ENCODE measurements at regions not wholly inside any gene's neighbourhood (a gene's known extent, or its start where the extent isn't known, plus 50 kb on each side); places are given as distances from the start of the nearest gene placed in this dataset.
"Not testable (repeated sequence)": the region's sequence is repeated elsewhere in the genome, so short reads cannot be mapped to it uniquely, and the experiment has no call there.

GRCh38 chr2:207337234-207338219 is 171.8 kb upstream of the KLF7 start:
- DNase-seq (ENCODE audit: low read depth), result no peak
- no peak for TF ChIP-seq CTCF (IDR thresholded peaks at IDR 0.05; ENCODE audit: control insufficient read depth, insufficient read depth, low read depth, low read length, missing control alignments)
- no peak overlapping the region for H3K4me3 ChIP-seq (ENCODE audit: control insufficient read depth, low read depth, low read length)

DNA sequence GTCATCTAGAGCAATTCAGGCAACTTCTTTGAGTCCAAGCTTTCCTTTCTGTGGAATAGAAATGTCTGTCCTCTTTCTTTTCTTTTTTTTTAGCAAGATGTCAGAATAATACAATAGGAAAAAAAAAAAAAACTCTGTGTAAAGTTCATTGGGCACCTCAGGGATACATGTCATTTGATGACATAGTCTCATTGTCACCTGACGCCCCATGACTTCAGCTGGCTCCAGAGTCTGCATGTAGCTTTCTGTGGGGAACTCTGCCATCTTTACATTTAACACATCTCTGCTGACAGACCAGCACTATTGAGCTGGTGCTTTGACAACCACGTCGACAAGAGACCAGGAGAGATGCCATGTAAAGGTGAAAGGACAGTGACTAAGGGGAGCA is 172.5 kb upstream of the KLF7 start:
- TF ChIP-seq CTCF (IDR thresholded peaks at IDR 0.05; ENCODE audit: control insufficient read depth, insufficient read depth, low read depth, low read length, missing control alignments), result no peak
- no peak overlapping the region for H3K4me3 ChIP-seq (ENCODE audit: control insufficient read depth, low read depth, low read length)
- DNase-seq (ENCODE audit: low read depth), result no peak

DNA sequence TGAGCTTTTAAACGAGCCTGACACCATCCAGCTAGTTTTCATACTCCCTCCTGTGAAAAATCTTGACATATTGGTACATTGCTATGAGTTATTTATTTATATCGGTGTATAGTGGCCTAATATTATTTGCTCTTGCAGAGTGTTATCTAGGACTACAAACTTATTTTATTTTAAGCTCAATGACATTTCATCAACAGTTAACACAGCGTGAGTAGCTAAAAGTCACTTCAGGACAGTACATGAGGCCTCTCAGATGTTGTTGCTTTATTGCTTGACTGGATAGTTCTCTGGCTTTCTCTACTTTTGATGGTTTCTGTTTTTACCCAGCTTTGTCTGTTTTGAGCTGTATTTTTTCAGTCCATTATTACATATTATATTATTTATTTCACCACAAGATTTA is 172.9 kb upstream of the KLF7 start:
- TF ChIP-seq CTCF (IDR thresholded peaks at IDR 0.05; ENCODE audit: control insufficient read depth, insufficient read depth, low read depth, low read length, missing control alignments), result no peak
- DNase-seq (ENCODE audit: low read depth), result no peak
- no peak overlapping the region for H3K4me3 ChIP-seq (ENCODE audit: control insufficient read depth, low read depth, low read length)

DNA sequence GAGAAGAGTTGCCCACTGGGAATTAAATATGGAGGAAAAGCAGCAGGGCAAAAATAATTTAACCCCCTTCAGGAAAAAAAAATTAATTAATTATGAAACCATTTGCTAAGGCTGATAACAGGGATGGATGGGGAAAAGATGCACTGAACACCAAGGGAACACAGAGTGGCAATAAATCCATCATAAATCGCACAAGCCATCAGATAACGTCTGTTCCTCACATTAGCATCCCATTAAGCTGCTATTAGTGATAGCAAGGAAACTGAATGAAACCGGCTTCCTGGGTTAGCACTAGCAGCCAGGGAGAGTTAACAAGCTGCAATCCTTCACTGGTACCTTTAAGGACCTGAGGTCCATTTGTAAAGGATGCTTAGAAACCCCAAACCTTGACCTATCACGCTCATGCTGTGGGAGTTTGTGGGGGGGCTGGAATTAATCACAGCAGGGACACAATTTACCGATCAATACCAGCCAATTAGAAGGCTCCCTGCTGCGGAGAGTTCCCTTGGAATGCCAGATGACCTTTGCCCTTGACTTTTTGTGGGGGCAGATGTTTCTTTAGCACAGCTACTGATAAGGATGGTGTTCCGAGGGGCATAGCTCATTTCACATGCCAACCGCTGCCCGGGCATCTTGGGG is 175.5 kb upstream of the KLF7 start:
- no peak for DNase-seq (ENCODE audit: low read depth)
- no peak for TF ChIP-seq CTCF (IDR thresholded peaks at IDR 0.05; ENCODE audit: control insufficient read depth, insufficient read depth, low read depth, low read length, missing control alignments)
- no peak overlapping the region for H3K4me3 ChIP-seq (ENCODE audit: control insufficient read depth, low read depth, low read length)

GRCh38 chr2:207341804-207342203 is 176.1 kb upstream of the KLF7 start:
- no peak overlapping the region for H3K4me3 ChIP-seq (ENCODE audit: control insufficient read depth, low read depth, low read length)

DNA sequence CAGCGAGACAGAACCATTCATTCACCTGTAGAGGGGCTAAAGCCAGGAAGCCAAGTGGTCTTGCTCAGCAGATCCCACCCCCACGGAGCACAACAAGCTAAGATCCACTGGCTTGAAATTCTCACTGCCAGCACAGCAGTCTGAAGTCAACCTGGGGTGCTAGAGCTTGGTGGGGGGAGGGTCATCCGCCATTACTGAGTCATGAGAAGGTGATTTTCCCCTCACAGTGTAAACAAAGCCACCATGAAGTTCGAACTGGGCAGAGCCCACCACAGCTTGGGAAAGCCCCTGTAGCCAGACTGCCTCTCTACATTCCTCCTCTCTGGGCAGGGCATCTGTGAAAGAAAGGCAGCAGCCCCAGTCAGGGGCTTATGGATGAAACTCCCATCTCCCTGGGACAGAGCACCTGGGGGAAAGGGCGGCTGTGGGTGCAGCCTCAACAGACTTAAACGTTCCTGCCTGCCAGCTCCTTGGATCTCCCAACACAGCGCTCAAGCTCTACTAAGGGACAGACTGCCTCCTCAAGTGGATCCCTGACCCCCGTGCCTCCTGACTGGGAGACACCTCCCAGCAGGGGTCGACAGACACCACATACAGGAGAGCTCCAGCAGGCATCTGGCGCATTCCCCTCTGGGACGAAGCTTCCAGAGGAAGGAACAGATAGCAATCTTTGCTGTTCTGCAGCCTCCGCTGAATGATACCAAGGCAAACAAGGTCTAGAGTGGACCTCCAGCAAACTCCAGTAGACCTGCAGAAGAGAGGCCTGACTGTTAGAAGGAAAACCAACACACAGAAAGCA is 179.0 kb upstream of the KLF7 start:
- H3K4me3 ChIP-seq (ENCODE audit: control insufficient read depth, low read depth, low read length); DNase-seq (ENCODE audit: low read depth): not testable (repeated sequence)

More at GRCh38 chr2:207341804-207342203, 176.1 kb upstream of the KLF7 start:
- no peak for TF ChIP-seq CTCF (IDR thresholded peaks at IDR 0.05; ENCODE audit: control insufficient read depth, insufficient read depth, low read depth, low read length, missing control alignments)
- DNase-seq (ENCODE audit: low read depth), result no peak

Measured in AG09309 (cell line).